T-helper 17 cell (primary cell): ENCODE measurements at regions not wholly inside any gene's neighbourhood (a gene's known extent, or its start where the extent isn't known, plus 50 kb on each side); places are given as distances from the start of the nearest gene placed in this dataset.
A peak's percentile ranks its signal among the peaks of the same experiment; 100 is the strongest.

Experiments
- ATAC-seq: fragments of 150-1000 bp; cut with Tn5 transposase; 2 replicates; pipeline ENCODE4 v1.10.0; 2021; ENCODE audit warnings: mild to moderate bottlenecking, moderate library complexity
- DNase-seq, 3 donors: peaks; one replicate each; pipeline versions ENCODE4 v3.0.0 to v3.0.0-alpha.2; 2020 to 2021
- H3K9me3 ChIP-seq: one replicate; pipeline ENCODE4 v1.7.0; 2013; ENCODE audit warnings: low read length, mild to moderate bottlenecking; ENCODE audit not compliant: control insufficient read depth, poor library complexity, severe bottlenecking
- H3K27ac Mint-ChIP-seq: one replicate; pipeline ENCODE4 v1.8.0; 2022; ENCODE audit warnings: mild to moderate bottlenecking, moderate library complexity, mixed read lengths
- H3K27me3 Mint-ChIP-seq: one replicate; pipeline ENCODE4 v1.8.0; 2022; ENCODE audit warnings: mixed read lengths
- H3K36me3 Mint-ChIP-seq: one replicate; pipeline ENCODE4 v1.8.0; 2022; ENCODE audit warnings: low read depth, mixed read lengths
- H3K4me1 Mint-ChIP-seq: one replicate; pipeline ENCODE4 v1.8.0; 2022; ENCODE audit warnings: mild to moderate bottlenecking, mixed read lengths
- H3K4me3 Mint-ChIP-seq: one replicate; pipeline ENCODE4 v1.8.0; 2022; ENCODE audit warnings: mild to moderate bottlenecking, moderate library complexity, mixed read lengths

DNA sequence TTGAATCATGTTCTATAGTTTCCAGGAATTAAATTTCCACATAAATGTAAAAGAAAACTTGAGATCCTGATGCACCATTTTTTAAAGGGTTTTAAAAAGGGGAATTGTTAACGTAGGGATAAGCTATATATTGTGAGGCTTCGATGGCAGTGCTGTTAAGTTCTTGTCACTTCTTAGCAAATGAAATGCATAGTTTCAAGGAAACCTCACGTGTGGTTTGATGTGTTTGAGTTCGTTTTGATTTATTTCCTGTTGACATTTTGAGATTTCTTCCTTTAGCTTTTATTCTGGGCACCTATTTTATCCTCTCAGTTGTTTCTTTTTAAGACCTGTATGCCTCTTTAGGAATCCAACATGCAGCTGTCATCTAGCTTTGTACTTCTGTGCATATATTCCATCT lies 301.0 kb downstream of the DOCK8 start:
- H3K9me3 ChIP-seq = no peaks in the 10 kb centered on the region
- DNase-seq = no peak

GRCh38 chr9:517993-518392 lies 303.3 kb downstream of the DOCK8 start:
- no peak for ATAC-seq
- no peak for DNase-seq
- peaks cover 19% of the 10 kb centered on the region for H3K4me1 Mint-ChIP-seq

More for the DNA sequence above, 301.0 kb downstream of the DOCK8 start:
- Mint-ChIP-seq H3K27ac (peak overlapping the region; percentile 78), H3K27me3 (no peaks in the 10 kb centered on the region), H3K4me1 (peaks cover 20% of the 10 kb centered on the region), H3K36me3 (no peaks in the 10 kb centered on the region), H3K4me3 (peak overlapping the region; percentile 39)
- ATAC-seq = no peak

GRCh38 chr9:518540-518939 lies 303.9 kb downstream of the DOCK8 start:
- H3K4me3 Mint-ChIP-seq = peak overlapping the region; percentile 81
- H3K4me1 Mint-ChIP-seq = peaks cover 22% of the 10 kb centered on the region
- H3K27me3 Mint-ChIP-seq = no peaks in the 10 kb centered on the region
- peak; percentile 56 for ATAC-seq
- peak overlapping the region; percentile 53 for H3K27ac Mint-ChIP-seq
- H3K36me3 Mint-ChIP-seq = peaks cover 4% of the 10 kb centered on the region
- no peaks in the 10 kb centered on the region for H3K9me3 ChIP-seq
- no peak for DNase-seq

More at GRCh38 chr9:517993-518392, 303.3 kb downstream of the DOCK8 start:
- peaks cover under 1% of the 10 kb centered on the region for H3K36me3 Mint-ChIP-seq
- no peaks in the 10 kb centered on the region for H3K27me3 Mint-ChIP-seq
- H3K4me3 Mint-ChIP-seq = peak overlapping the region; percentile 81
- H3K9me3 ChIP-seq = no peaks in the 10 kb centered on the region
- H3K27ac Mint-ChIP-seq = peak overlapping the region; percentile 53

DNA sequence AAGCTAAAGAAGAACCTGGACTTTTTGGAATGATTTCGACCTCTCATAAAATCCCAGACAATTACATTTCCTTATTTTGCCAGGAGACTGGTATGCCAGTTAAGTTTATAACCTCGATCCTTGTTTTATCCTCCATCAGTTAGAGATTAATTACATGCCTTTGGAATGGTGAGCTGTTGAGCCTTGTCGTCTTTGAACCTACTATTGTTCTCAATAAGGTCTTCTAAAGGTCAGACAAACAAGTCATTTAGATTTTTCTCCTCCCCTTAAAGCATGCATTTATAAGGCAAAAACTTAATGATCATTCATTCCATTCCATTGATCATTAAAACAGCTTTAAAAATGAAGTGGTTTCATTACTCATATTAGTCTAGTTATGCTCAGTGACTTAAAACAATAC lies 304.9 kb downstream of the DOCK8 start:
- ATAC-seq (no peak), DNase-seq (no peak)
- Mint-ChIP-seq H3K36me3 (peaks cover 4% of the 10 kb centered on the region), H3K27me3 (no peaks in the 10 kb centered on the region), H3K4me3 (no peak overlapping the region), H3K27ac (peak overlapping the region; percentile 32), H3K4me1 (peaks cover 22% of the 10 kb centered on the region)
- no peaks in the 10 kb centered on the region for H3K9me3 ChIP-seq

GRCh38 chr9:520302-520701 lies 305.6 kb downstream of the DOCK8 start:
- Mint-ChIP-seq H3K27me3 (no peaks in the 10 kb centered on the region), H3K36me3 (peaks cover 4% of the 10 kb centered on the region), H3K4me1 (peaks cover 22% of the 10 kb centered on the region), H3K4me3 (no peak overlapping the region), H3K27ac (peak overlapping the region; percentile 32)
- no peaks in the 10 kb centered on the region for H3K9me3 ChIP-seq
- DNase-seq = no peak
- ATAC-seq = no peak

- H3K27me3 Mint-ChIP-seq = no peaks in the 10 kb centered on the region
- ATAC-seq = no peak
- H3K27ac Mint-ChIP-seq = no peak overlapping the region
Measured at GRCh38 chr9:522190-522589, 307.5 kb downstream of the DOCK8 start.

GRCh38 chr9:522658-523057 lies 308.0 kb downstream of the DOCK8 start:
- peaks cover 10% of the 10 kb centered on the region for H3K4me1 Mint-ChIP-seq
- DNase-seq = no peak
- no peaks in the 10 kb centered on the region for H3K27me3 Mint-ChIP-seq
- H3K27ac Mint-ChIP-seq = no peak overlapping the region
- no peak overlapping the region for H3K4me3 Mint-ChIP-seq
- no peaks in the 10 kb centered on the region for H3K9me3 ChIP-seq
- no peak for ATAC-seq
- H3K36me3 Mint-ChIP-seq = peaks cover 6% of the 10 kb centered on the region

More at GRCh38 chr9:522190-522589, 307.5 kb downstream of the DOCK8 start:
- H3K9me3 ChIP-seq = no peaks in the 10 kb centered on the region
- peaks cover 10% of the 10 kb centered on the region for H3K4me1 Mint-ChIP-seq
- no peak for DNase-seq
- H3K4me3 Mint-ChIP-seq = no peak overlapping the region
- H3K36me3 Mint-ChIP-seq = peaks cover 6% of the 10 kb centered on the region

- Mint-ChIP-seq H3K36me3 (peaks cover 6% of the 10 kb centered on the region), H3K27ac (no peak overlapping the region), H3K4me1 (peaks cover 6% of the 10 kb centered on the region), H3K27me3 (no peaks in the 10 kb centered on the region), H3K4me3 (no peak overlapping the region)
- no peaks in the 10 kb centered on the region for H3K9me3 ChIP-seq
- ATAC-seq (no peak), DNase-seq (no peak)
Measured at GRCh38 chr9:523444-523843, 308.8 kb downstream of the DOCK8 start.

DNA sequence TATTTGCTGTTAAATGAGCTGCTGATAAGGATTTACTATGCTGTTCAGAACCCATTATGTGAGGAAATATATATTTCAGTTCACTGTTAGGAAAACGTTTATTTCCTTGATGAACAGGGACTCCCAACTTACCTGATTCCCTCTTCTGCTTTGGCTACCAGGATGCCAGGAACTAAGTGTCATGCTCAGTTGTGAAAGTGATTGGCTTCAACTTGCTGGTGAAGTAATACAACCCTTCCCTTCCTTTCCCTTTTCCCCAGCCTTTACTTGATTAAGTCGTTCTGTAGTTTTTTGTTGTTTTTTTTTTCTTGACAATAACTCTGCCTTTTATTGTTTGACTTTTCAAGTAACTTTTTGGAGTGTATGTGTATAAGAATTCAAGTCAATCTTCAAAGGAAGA lies 309.3 kb downstream of the DOCK8 start:
- Mint-ChIP-seq H3K4me1 (peaks cover 5% of the 10 kb centered on the region), H3K36me3 (peaks cover 6% of the 10 kb centered on the region), H3K4me3 (no peak overlapping the region), H3K27me3 (no peaks in the 10 kb centered on the region), H3K27ac (no peak overlapping the region)
- no peaks in the 10 kb centered on the region for H3K9me3 ChIP-seq
- DNase-seq (no peak), ATAC-seq (no peak)

DNA sequence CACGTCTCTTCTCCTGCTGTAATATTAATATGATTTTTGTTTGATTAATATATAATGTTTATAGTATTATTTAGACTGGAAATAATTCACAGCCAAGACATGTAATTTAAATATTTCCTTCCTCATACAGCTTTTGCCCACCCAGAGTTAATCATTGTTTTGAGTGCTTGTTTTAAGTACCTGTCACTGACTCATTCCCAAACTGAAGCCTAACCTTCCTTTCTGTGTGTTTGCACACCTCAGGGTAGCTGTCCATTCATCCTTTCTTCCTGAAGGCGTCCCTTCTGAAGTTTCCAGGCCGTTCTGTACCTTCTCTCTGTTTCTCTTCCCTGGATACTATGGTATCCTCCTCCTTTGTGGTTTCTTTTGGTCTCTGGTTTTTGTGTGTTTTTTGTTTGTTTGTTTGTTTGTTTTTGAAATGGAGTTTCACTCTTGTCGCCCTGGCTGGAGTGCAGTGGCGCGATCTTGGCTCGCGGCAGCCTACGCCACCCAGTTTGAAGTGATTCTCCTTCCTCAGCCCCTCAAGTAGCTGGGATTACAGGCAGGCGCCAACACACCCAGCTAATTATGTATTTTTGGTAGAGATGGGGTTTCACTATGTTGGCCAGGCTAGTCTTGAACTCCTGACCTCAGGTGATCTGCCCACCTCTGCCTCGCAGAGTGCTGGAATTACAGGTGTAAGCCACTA lies 312.4 kb downstream of the DOCK8 start:
- Mint-ChIP-seq H3K36me3 (peaks cover 6% of the 10 kb centered on the region), H3K4me3 (no peak overlapping the region), H3K4me1 (peaks cover 7% of the 10 kb centered on the region), H3K27ac (no peak overlapping the region), H3K27me3 (peaks cover 5% of the 10 kb centered on the region)
- DNase-seq (no peak), ATAC-seq (no peak)
- H3K9me3 ChIP-seq = no peaks in the 10 kb centered on the region

- ATAC-seq (no peak), DNase-seq (no peak)
- peaks cover 16% of the 10 kb centered on the region for H3K27me3 Mint-ChIP-seq
- H3K4me3 Mint-ChIP-seq = no peak overlapping the region
- H3K27ac Mint-ChIP-seq = no peak overlapping the region
- peaks cover 2% of the 10 kb centered on the region for H3K4me1 Mint-ChIP-seq
- peaks cover 3% of the 10 kb centered on the region for H3K36me3 Mint-ChIP-seq
- no peaks in the 10 kb centered on the region for H3K9me3 ChIP-seq
Measured at GRCh38 chr9:529731-530130, 311.8 kb upstream of the DMRT1 start.

DNA sequence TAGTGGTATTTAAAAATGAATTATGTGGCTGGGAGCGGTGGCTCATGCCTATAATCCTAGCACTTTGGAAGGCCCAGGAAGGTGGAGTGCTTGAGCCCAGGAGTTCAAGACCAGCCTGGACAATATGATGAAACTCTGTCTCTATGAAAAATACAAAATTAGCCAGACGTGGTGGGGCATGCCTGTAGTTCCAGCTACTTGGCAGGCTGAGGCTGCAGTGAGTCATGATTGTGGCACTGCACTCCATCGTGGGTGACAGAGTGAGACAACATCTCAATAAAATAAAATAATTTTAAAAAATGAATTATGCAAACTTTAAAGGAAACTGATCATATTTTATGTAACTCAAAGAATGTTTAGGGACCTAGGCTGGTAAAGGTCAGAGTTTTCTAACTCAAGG lies 310.8 kb upstream of the DMRT1 start:
- Mint-ChIP-seq H3K27me3 (peaks cover 16% of the 10 kb centered on the region), H3K27ac (no peak overlapping the region), H3K36me3 (peaks cover 3% of the 10 kb centered on the region), H3K4me1 (peaks cover 2% of the 10 kb centered on the region), H3K4me3 (no peak overlapping the region)
- no peak for ATAC-seq
- no peak for DNase-seq
- no peaks in the 10 kb centered on the region for H3K9me3 ChIP-seq

- peaks cover 16% of the 10 kb centered on the region for H3K27me3 Mint-ChIP-seq
- ATAC-seq (no peak), DNase-seq (no peak)
- no peaks in the 10 kb centered on the region for H3K36me3 Mint-ChIP-seq
- H3K9me3 ChIP-seq = no peaks in the 10 kb centered on the region
- no peak overlapping the region for H3K27ac Mint-ChIP-seq
- no peak overlapping the region for H3K4me3 Mint-ChIP-seq
- H3K4me1 Mint-ChIP-seq = peaks cover 2% of the 10 kb centered on the region
Measured at GRCh38 chr9:532707-533106, 308.8 kb upstream of the DMRT1 start.

GRCh38 chr9:534886-535285 lies 306.6 kb upstream of the DMRT1 start:
- no peak for DNase-seq
- Mint-ChIP-seq H3K4me1 (peaks cover 2% of the 10 kb centered on the region), H3K4me3 (no peak overlapping the region), H3K27ac (no peak overlapping the region), H3K36me3 (no peaks in the 10 kb centered on the region), H3K27me3 (peaks cover 16% of the 10 kb centered on the region)
- no peak for ATAC-seq
- H3K9me3 ChIP-seq = no peaks in the 10 kb centered on the region
